H1 (cell line): ENCODE measurements at regions not wholly inside any gene's neighbourhood (a gene's known extent, or its start where the extent isn't known, plus 50 kb on each side); places are given as distances from the start of the nearest gene placed in this dataset.

ENCODE experiments used
- CHD7 ChIP-seq: fragments of 300-600 bp; sonication (generic); IDR thresholded peaks from 2 replicates; pipeline ENCODE4 v1.7.1; 2012; ENCODE audit warnings: low read length, moderate library complexity, mild to moderate bottlenecking, inconsistent platforms; ENCODE audit not compliant: insufficient replicate concordance
- FOSL1 ChIP-seq: IDR thresholded peaks from 2 replicates; pipeline ENCODE4 v1.6.1; 2011; ENCODE audit warnings: mild to moderate bottlenecking, low read depth, low read length, moderate library complexity; ENCODE audit not compliant: insufficient read depth
- RAD21 ChIP-seq, 2 experiments: IDR thresholded peaks in 1 of 2; conservative IDR thresholded peaks in 1 of 2; 2 replicates each; pipeline ENCODE4 v1.6.1; 2011; ENCODE audit warnings: low read depth in 2 of 2, low read length in 2 of 2, improper control_type of control experiment in 1 of 2, inconsistent platforms in 1 of 2, mild to moderate bottlenecking in 1 of 2, moderate library complexity in 1 of 2
- SAP30 ChIP-seq: fragments of 300-600 bp; sonication (generic); IDR thresholded peaks from 2 replicates; pipeline ENCODE4 v1.7.1; 2012; ENCODE audit warnings: low read length, moderate library complexity, mild to moderate bottlenecking, inconsistent platforms; ENCODE audit not compliant: insufficient read depth, insufficient replicate concordance
- YY1 ChIP-seq: IDR thresholded peaks from 2 replicates; pipeline ENCODE4 v1.6.1; 2011; ENCODE audit warnings: low read depth, mild to moderate bottlenecking, low read length

- TF ChIP-seq RAD21 (IDR thresholded peaks at IDR 0.05 in 1 of 2, conservative IDR thresholded peaks at IDR 0.05 in 1 of 2; ENCODE audit: low read depth in 2 of 2, low read length in 2 of 2), result no peak
- TF ChIP-seq CHD7, result no peak
- TF ChIP-seq SAP30, result no peak
- TF ChIP-seq YY1, result no peak
- TF ChIP-seq FOSL1, result no peak
Measured at GRCh38 chr2:83859553-83859952, 599.5 kb downstream of the SUCLG1 start (continued).
